Left lobe of liver (tissue), 2 donors: ENCODE measurements at regions not wholly inside any gene's neighbourhood (a gene's known extent, or its start where the extent isn't known, plus 50 kb on each side); places are given as distances from the start of the nearest gene placed in this dataset.
"Not testable (repeated sequence)": the region's sequence is repeated elsewhere in the genome, so short reads cannot be mapped to it uniquely, and the experiment has no call there.

Experiments used
- ATAC-seq: fragments of 200-7000 bp; cut with Tn5 transposase; one replicate; pipeline ENCODE4 v1.9.1; 2020; ENCODE audit warnings: mild to moderate bottlenecking, moderate library complexity
- DNase-seq: peaks from one replicate; pipeline ENCODE4 v3.0.0-alpha.2; 2020; ENCODE audit warnings: low spot score
- donor health status: DM: no; HTN: no; CAD: no; lungs with moderate emphysema.
- donor health status: DM: no; HTN: yes; CAD: no.

DNA sequence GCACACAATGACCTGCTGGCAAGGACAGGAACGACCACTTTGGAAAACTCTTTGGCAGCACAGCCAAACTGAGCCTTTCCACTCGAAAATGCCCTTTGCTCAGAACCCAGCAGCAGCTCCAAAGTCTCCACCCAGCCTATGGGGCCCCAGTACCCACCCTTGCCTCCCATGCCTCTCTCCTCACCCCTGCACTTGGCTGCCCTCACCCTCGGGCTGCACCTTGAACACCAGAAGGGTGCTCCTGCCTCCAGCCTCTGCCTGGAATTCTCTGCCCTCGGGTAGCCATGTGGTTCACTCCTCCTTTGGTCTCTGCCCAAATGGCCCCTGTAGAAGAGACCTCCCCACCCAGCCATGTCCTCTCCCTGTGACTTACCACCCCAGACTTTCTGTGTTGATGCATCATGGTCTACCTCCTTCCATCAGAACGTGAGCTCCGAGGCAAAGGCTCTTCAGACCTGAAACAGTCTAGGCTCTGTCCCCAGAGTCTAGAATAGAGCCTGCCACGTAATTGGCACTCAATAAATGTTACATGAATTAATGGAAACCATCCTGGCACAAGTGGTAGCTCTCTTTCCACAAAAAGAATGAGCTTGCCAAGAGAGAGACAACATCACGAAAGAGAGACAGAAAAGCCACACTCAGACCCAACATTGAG, 68.5 kb upstream of the METTL9 start:
- not testable (repeated sequence) for DNase-seq
- ATAC-seq, result peak; percentile 43

DNA sequence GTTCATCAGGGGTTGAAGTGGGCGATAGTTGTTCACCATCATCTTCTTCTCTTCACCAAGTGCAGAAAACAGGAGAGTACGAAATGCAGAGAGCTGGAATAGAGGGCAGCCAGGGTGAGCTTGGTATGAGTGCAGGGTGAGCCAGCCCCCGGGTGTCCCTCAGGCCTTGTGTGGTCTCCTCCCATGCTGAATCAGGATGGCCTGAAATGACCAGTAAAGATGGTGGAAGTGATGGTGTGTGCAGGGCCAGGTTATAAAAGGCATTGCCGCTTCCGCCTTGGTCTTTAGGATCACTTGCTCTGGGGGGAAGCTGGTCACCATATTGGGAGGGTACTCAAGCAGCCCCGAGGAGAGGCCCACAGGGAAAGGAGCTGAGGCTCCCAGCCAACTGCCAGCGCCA, 66.4 kb upstream of the METTL9 start:
- DNase-seq, ATAC-seq: not testable (repeated sequence)

DNA sequence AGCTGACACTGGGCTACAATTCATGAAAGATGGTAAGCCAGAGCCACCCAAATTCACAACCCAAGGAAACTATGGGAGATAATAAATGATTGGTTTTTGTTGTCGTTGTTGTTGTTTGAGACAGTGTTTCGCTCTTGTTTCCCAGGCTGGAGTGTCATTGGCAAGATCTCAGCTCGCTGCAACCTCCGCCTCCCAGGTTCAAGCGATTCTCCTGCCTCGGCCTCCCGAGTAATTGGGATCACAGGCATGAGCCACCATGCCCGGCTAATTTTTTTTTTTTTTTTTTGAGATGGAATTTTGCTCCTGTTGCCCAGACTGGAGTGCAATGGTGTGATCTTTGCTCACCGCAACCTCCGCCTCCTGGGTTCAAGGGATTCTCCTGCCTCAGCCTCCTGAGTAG, 65.9 kb upstream of the METTL9 start:
- DNase-seq, ATAC-seq: not testable (repeated sequence)

DNA sequence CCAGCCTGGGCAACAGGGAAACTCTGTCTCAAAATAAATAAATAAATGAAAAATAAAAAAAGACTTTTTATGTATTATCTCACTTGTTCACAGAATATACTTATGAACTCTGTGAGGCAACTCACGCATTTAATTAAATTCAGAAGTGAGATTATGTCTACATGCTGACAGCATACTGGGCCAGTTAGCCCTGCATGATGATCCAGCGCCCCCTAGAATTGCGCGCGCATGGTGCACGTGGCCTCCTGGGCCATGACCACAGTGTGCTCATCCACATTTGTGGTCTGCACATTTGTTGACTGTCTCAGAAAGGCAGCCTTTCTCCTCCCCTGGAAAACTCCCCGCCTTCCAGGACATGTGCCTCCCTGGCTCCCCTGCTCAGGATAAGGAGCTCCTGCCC, 64.8 kb upstream of the METTL9 start:
- DNase-seq, ATAC-seq: not testable (repeated sequence)

DNA sequence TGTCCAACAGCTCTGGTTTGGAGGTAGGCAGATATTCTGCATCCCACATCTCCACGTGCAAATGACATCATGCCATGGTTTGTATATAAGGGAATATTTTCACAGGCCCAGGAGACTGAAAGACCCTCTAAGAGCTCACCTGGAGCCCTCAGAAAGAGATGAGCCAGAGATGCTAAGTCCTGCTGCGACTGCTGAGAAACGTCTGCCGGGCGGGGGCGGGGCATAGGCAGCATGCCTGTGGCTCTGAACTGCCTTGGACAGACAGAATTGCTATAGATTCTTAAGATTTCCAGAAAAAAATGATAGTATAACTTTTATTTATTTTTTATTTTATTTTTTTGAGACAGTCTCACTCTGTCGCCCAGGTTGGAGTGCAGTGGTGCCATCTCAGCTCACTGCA, 64.2 kb upstream of the METTL9 start:
- not testable (repeated sequence) for DNase-seq, ATAC-seq

DNA sequence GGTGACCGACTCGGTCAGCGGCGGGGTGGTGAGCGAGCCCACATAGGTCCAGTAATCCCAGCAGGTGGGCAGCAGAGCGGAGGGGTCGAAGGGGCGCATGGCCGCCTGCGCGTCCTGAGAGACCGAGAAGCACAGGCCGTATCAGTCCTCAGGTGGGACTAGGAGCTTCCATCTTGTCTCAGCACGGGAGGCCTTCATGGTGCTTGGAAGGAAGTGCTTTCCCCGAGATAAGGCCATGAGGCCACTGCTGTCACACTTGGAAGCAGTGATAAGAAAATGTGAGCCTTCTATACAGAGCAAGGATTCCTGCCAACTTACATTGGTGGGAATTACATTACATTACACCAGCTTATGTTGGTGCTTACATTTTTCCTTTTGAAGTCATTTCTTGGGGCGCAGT, 62.6 kb upstream of the METTL9 start:
- not testable (repeated sequence) for DNase-seq, ATAC-seq

DNA sequence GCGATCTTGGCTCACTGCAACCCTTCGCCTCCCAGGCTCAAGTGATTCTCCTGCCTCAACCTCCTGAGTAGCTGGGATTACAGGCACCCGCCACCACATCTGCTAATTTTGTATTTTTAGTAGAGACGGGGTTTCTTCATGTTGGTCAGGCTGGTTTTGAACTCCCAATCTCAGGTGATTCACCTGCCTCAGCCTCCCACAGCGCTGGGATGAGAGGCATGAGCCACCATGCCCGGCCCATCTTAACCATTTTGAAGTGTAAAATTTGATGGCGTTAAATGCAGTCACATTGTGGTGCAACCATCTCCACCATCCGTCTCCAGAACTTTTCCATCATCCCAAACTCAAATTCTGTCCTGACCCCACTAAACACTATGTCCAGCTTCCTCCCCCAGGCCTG, 61.8 kb upstream of the METTL9 start:
- DNase-seq, ATAC-seq: not testable (repeated sequence)

DNA sequence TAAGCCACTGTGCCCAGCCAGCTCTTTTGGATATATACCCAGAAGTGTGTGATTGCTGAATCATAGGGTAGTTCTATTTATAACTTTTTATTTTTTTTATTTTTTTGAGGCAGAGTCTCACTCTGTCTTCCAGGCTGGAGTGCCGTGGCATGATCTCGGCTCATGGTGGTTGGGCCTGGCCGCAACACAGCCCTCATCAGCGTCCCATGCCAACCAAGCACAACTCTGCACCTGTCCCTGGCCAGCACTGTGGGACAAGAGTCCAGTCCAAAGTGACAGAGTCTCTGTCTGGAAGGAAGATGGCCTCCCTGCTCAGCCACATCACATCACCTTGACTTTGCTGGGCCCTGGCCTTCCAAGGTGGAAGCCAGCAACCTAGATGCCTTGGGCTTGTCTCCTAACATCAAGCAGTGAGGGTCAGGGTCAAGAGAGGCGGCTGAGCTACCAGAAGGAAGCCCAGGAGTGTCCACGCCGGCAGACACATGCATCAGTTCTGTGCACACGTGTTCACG, 60.2 kb upstream of the METTL9 start:
- peak; percentile 83 for ATAC-seq
- DNase-seq, result not testable (repeated sequence)

DNA sequence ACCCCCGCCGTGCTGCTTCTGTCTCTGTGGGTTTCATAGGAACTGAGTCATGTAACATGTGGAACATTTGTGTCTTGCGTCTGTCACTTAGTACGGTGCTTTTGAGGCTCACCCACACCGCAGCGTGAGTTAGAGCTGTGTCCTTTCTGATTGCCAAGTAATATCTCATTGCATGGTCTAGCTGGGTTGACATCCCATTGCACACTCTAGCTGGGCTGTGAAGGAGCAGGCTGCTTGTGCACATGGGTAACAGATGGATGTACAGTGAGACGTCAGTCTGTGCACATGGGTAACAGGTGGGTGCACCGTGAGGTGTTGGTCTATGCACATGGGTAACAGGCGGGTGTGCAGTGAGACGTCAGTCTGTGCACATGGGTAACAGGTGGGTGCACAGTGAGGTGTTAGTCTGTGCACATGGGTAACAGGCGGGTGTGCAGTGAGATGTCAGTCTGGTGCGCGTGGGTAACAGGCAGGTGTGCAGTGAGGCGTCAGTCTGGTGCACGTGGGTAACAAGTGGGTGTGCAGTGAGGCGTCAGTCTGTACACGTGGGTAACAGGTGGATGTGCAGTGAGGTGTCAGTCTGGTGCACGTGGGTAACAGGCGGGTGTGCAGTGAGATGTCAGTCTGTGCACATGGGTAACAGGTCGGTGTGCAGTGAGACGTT, 58.5 kb upstream of the METTL9 start:
- not testable (repeated sequence) for ATAC-seq, DNase-seq

DNA sequence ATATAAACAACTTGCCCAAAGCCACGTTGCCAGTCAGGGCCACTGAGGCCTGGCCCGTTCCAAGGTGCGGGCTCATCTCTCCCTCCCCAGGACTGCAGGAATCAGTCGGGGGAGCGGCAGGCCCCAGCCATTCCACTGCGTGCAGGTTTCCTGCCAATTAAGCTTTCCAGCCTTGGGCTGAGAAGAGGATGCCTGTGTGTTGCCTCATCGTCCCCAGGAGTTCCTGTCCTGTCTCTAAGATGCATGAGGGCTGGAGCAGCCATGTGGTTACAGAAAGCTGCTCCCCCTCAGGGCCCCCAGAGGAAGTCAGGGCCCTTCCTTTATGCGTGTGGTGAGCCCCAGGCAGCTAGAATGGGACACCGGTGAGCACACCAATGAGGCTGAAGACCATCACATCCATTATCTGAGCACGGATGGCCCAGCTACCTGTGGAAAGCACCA, 57.7 kb upstream of the METTL9 start:
- DNase-seq, ATAC-seq: not testable (repeated sequence)

DNA sequence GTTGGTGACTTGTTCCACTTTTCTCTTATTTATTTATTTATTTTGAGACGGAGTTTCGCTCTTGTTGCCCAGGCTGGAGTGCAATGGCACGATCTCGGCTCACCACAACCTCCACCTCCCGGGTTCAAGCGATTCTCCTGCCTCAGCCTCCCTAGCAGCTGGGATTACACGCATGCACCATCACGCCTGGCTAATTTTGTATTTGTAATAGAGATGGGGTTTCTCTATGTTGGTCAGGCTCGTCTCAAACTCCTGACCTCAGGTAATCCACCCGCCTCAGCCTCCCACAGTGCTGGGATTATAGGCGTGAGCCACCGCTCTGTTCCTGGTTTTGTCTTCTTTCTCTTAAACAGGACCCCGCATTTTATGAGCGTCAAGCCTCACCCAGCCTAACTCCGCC, 57.3 kb upstream of the METTL9 start:
- not testable (repeated sequence) for ATAC-seq, DNase-seq

DNA sequence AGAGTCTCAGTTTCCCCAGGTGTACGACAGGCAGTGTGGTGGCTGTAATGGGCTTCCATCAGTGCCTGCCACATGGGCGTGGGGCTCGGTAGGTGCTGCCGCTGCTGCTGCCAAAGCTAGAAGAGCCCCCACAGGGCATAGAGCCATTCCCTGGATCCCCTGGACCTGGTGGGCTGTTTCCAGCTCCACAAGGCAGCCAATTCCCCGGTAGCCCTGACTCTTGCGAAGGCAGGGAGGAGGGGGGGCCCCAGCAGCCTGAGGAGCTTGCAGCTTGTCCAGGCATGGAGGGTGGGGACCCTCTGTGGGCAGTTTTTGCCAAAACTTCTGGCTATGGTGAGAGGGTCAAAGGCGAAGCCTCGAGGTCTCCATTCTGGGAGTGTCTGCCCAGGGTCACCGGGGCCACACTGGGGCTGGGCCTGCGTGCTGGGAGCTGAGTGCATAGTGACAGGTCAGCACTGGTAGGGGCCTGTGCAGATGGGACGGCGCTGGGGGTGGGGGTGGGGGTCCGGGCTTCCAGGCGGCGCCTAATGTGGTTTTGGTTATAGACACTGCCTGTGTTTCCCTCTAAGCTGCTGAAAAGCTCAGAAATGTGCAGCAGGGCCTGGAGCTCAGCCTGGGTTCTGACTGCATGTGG, 56.8 kb upstream of the METTL9 start:
- not testable (repeated sequence) for DNase-seq, ATAC-seq

DNA sequence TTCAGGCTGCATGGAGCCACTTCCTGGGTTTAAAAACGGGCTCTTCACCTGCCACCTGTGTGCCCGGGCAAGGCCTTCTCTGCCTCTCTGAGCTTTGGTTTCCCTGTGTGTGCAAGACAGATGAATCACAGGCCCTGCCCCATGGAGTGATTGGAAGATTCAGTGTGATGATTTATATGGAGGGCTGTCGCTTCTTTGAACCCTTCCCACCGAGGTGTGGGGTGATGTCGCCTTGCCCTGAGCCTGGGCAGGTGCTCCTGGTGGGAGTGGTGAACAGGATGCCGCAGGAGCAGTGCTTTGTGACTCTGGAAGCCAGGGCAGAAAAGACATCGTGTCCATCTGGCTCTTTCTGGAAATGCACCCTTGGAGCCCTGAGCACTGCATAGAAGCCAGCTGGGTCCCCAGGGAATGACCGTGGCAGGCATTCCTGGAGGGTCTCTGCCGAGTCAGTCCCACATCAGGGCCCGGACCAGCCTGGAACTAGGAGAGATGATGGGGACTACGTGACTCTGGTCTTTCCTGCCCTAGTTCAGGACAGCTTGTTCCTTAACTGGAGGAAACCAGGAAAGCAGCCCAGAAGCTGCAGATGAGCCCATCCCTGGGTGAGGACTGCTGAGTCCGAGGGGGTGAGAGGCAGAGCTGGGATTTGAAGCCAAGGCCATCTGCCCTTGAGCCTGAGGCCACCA, 56.1 kb upstream of the METTL9 start:
- DNase-seq, ATAC-seq: not testable (repeated sequence)

DNA sequence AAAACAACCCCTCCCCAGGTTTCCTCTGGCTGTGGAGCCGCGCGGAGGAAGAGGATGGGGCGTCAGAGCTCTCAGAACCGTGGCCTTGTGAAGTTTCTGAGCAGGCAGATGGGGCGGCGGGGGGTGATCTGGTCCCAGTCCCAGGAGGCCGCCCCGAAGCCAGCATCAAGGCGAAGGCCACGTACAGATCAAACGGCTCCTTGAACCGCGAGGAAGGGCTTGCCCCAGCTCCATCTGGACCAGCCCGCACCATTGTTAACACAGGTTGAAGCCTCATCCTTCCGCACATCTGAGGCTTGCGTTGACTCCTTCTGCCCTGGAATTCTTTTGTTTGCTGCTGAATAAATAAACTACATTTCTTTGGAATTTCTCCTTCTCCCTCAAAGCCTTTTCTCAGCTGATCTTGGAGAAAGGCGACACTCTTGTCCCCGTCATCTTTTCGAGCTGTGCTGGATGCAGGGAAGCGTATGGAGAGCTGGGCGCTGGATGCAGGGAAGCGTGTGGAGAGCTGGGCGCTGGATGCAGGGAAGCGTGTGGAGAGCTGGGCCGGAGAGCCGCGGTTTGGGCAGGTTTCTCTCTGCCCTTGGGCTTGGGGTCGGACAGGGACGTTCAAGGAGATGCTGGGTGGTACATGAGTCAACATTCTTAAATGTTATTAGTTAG, 53.6 kb upstream of the METTL9 start:
- not testable (repeated sequence) for ATAC-seq, DNase-seq

DNA sequence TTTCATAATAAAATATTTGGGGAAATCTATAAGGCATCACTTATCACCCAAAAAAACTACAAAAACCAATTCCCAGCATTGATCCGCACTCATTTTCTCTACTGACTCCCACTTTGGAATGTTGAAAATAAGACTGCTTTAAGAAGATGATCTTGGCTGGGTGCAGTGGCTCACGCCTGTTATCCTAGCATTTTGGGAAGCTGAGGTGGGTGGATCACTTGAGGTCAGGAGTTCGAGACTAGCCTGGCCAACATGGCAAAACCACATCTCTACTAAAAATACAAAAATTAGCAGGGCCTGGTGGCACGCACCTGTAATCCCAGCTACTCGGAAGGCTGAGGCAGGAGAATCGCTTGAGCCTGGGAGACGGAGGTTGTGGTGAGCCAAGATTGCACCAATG, 50.0 kb upstream of the METTL9 start:
- not testable (repeated sequence) for DNase-seq, ATAC-seq
